GM12878 (cell line): ENCODE measurements at regions not wholly inside any gene's neighbourhood (a gene's known extent, or its start where the extent isn't known, plus 50 kb on each side); places are given as distances from the start of the nearest gene placed in this dataset.

Experiments
- ATAC-seq: fragments of 200-7000 bp; cut with Tn5 transposase; 3 replicates; pipeline ENCODE4 v1.9.1; 2020; ENCODE audit warnings: mild to moderate bottlenecking, moderate library complexity
- BruUV-seq: library from RNA; stranded (reverse); fragments of 400-500 nt; replicated peaks from 2 replicates; lab custom pipeline; 2021; lab: Mats Ljungman, UMichigan
- CTCF ChIA-PET: fragments of 300-600 bp; sonication (Branson Sonifier 250); formaldehyde crosslinking; extraction: SDS; loops from one replicate; lab custom pipeline; 2021; ENCODE audit warnings: inconsistent platforms; lab: Yijun Ruan, JAX
- POLR2A ChIA-PET: fragments of 350-600 bp; formaldehyde crosslinking; extraction: SDS; loops from one replicate; lab custom pipeline; 2021; ENCODE audit warnings: inconsistent platforms; lab: Charles Lee
- RAD21 ChIA-PET: fragments of 300-600 bp; sonication (Branson Sonifier 250); formaldehyde crosslinking; loops from one replicate; lab custom pipeline; 2023; ENCODE audit warnings: antibody characterized with exemption; ENCODE audit not compliant: unreplicated experiment; lab: Charles Lee
- SMC1A ChIA-PET: fragments of 300-600 bp; sonication (Branson Sonifier 250); formaldehyde crosslinking; loops from one replicate; lab custom pipeline; 2023; ENCODE audit not compliant: unreplicated experiment, uncharacterized antibody; lab: Charles Lee
- DNase-seq: peaks from one replicate; pipeline ENCODE4 v3.0.0-alpha.2; 2011; ENCODE audit warnings: low read depth, low spot score
- FAIRE-seq: peaks from 3 replicates; lab custom pipeline; 2011; peaks lifted over from hg19 to GRCh38; lab: Jason Lieb, UNC
- H2AFZ ChIP-seq: 2 replicates; pipeline ENCODE4 v1.6.0; 2011; ENCODE audit warnings: low read depth, low read length, control low read depth; ENCODE audit not compliant: control insufficient read depth
- H3K27ac ChIP-seq: 2 replicates; pipeline ENCODE4 v1.5.1; 2011; ENCODE audit warnings: control low read depth; ENCODE audit not compliant: control insufficient read depth, insufficient read depth
- H3K27me3 ChIP-seq, 2 experiments: replicated peaks in 1 of 2; 2 replicates each; pipeline versions ENCODE4 v1.6.0 to v1.6.1; 2011; ENCODE audit warnings: low read length in 1 of 2; ENCODE audit not compliant: control insufficient read depth in 2 of 2, insufficient read depth in 2 of 2
- H3K36me3 ChIP-seq, 2 experiments: 2 replicates each; pipeline ENCODE4 v1.5.1; 2011; ENCODE audit warnings: low read length in 1 of 2; ENCODE audit not compliant: control insufficient read depth in 2 of 2, insufficient read depth in 2 of 2
- H3K4me1 ChIP-seq: 2 replicates; pipeline ENCODE4 v1.6.1; 2011; ENCODE audit warnings: mild to moderate bottlenecking, low read length, moderate library complexity, mixed read lengths; ENCODE audit not compliant: control insufficient read depth, insufficient read depth
- H3K4me2 ChIP-seq: 2 replicates; pipeline ENCODE4 v1.6.0; 2011; ENCODE audit warnings: control low read depth; ENCODE audit not compliant: control insufficient read depth, insufficient read depth
- H3K4me3 ChIP-seq: fragments of 200-600 bp; sonication (generic); 2 replicates; pipeline ENCODE4 v1.5.1; 2016
- H3K79me2 ChIP-seq: 2 replicates; pipeline ENCODE4 v1.6.0; 2011; ENCODE audit warnings: low read length; ENCODE audit not compliant: control insufficient read depth, insufficient read depth
- H3K9ac ChIP-seq: 2 replicates; pipeline ENCODE4 v1.8.0; 2011; ENCODE audit warnings: low read length, control low read depth, mixed read lengths; ENCODE audit not compliant: control insufficient read depth, insufficient read depth
- H3K9me3 ChIP-seq: replicated peaks from 3 replicates; pipeline ENCODE4 v1.5.1; 2011; ENCODE audit warnings: mild to moderate bottlenecking, low read length; ENCODE audit not compliant: control insufficient read depth, insufficient read depth
- H4K20me1 ChIP-seq: 2 replicates; pipeline ENCODE4 v1.6.0; 2011; ENCODE audit not compliant: control insufficient read depth, insufficient read depth
- BCLAF1 ChIP-seq: fragments of 450-650 bp; IDR thresholded peaks from 2 replicates; pipeline ENCODE4 v1.6.1; 2017; ENCODE audit warnings: antibody characterized with exemption, mild to moderate bottlenecking, moderate library complexity
- CREB1 ChIP-seq: IDR thresholded peaks from 2 replicates; pipeline ENCODE4 v1.6.1; 2012; ENCODE audit warnings: low read depth, mild to moderate bottlenecking, inconsistent platforms
- CREM ChIP-seq: IDR thresholded peaks from 2 replicates; pipeline ENCODE4 v1.6.1; 2014; ENCODE audit warnings: antibody characterized with exemption, low read depth
- MEF2B ChIP-seq: fragments of 450-650 bp; IDR thresholded peaks from 2 replicates; pipeline ENCODE4 v1.6.1; 2018; ENCODE audit warnings: mild to moderate bottlenecking, moderate library complexity; ENCODE audit not compliant: partially characterized antibody, poor library complexity, severe bottlenecking
- NFIC ChIP-seq: IDR thresholded peaks from 2 replicates; pipeline ENCODE4 v1.6.1; 2012; ENCODE audit warnings: low read depth, mild to moderate bottlenecking, inconsistent platforms, low read length, moderate library complexity
- NR2F1 ChIP-seq: fragments of 450-650 bp; conservative IDR thresholded peaks from 2 replicates; pipeline ENCODE4 v1.6.1; 2017; ENCODE audit warnings: mild to moderate bottlenecking
- RBBP5 ChIP-seq: fragments of 200-600 bp; sonication (generic); conservative IDR thresholded peaks from 2 replicates; pipeline ENCODE4 v1.6.1; 2016
- ZBTB33 ChIP-seq: fragments of 450-650 bp; IDR thresholded peaks from 2 replicates; pipeline ENCODE4 v1.6.1; 2017; ENCODE audit warnings: mild to moderate bottlenecking
- ZNF384 ChIP-seq: IDR thresholded peaks from 2 replicates; pipeline ENCODE4 v1.6.1; 2012; ENCODE audit warnings: low read depth, mild to moderate bottlenecking, low read length, improper control_type of control experiment, borderline replicate concordance
- ZNF622 ChIP-seq: fragments of 450-650 bp; IDR thresholded peaks from 2 replicates; pipeline ENCODE4 v1.6.1; 2017; ENCODE audit warnings: mild to moderate bottlenecking, inconsistent platforms
- ZZZ3 ChIP-seq: IDR thresholded peaks from 2 replicates; pipeline ENCODE4 v1.6.1; 2011; ENCODE audit warnings: low read depth; ENCODE audit not compliant: control insufficient read depth, insufficient read length
- WGBS: methylation state at CpG from one replicate; pipeline ENCODE4 v1.1.6; 2016; ENCODE audit warnings: low lambda C conversion rate; ENCODE audit not compliant: insufficient replicate concordance, insufficient coverage; ENCODE audit errors: missing lambda C conversion rate; 5-methylcytosine and 5-hydroxymethylcytosine counted together
- in situ Hi-C: fragments of 300-500 bp; cut with MboI; formaldehyde crosslinking; loops from 9 replicates; pipeline ENCODE4 v1.14.3; 2018; ENCODE audit warnings: mixed read lengths
- intact Hi-C: fragments of 100-400 bp; cut with micrococcal nuclease; formaldehyde crosslinking; loops from one replicate; pipeline ENCODE4 v1.14.2; 2022; ENCODE audit not compliant: unreplicated experiment

GRCh38 chr17:77632619-77633018 lies 325.9 kb upstream of the TNRC6C start:
- no peak for ATAC-seq
- Histone ChIP-seq H2AFZ (no peak overlapping the region), H3K36me3 (no peaks in the 10 kb centered on the region), H3K9me3 (no peaks in the 10 kb centered on the region; the same call in 2 of the 3 replicates)
- SMC1A ChIA-PET, result no interaction called here
- intact Hi-C loops, result no loop called here
- POLR2A ChIA-PET, result no interaction called here
- RAD21 ChIA-PET, result no interaction called here
- in situ Hi-C loops, result no loop called here
- 8% methylated on average over 6 of the region's 6 CpGs for WGBS
- DNase-seq, result no peak
- TF ChIP-seq ZZZ3, result no peak
- no peak for TF ChIP-seq CREM
- TF ChIP-seq RBBP5, result no peak
- no peak for TF ChIP-seq ZNF384
- TF ChIP-seq ZBTB33, result no peak
- no peak for TF ChIP-seq NFIC
- TF ChIP-seq MEF2B, result no peak
- TF ChIP-seq CREB1, result no peak
- TF ChIP-seq BCLAF1, result no peak
- TF ChIP-seq ZNF622, result no peak
- TF ChIP-seq NR2F1, result no peak
- TF ChIP-seq, all 136 proteins: peak for 0
- BruUV-seq, result no TSS peak
- Histone ChIP-seq H3K27me3 (no peaks in the 10 kb centered on the region; a peak in 1 of 4 replicates), H3K27ac (no peak overlapping the region), H3K4me2 (no peak overlapping the region), H3K9ac (no peak overlapping the region), H3K79me2 (no peaks in the 10 kb centered on the region), H3K4me3 (no peak overlapping the region), H4K20me1 (no peaks in the 10 kb centered on the region), H3K4me1 (peaks cover 3% of the 10 kb centered on the region; the same call in 1 of the 2 replicates)
- no peak for FAIRE-seq
- CTCF ChIA-PET, result no interaction called here
